ENCODE measurements at regions not wholly inside any gene's neighbourhood (a gene's known extent, or its start where the extent isn't known, plus 50 kb on each side); places are given as distances from the start of the nearest gene placed in this dataset.

- DNase-seq (ENCODE audit: low read depth) = no peak
Measured at GRCh38 chr3:26525013-26525412, 97.6 kb upstream of the LRRC3B start.

- DNase-seq (ENCODE audit: low read depth) = no peak
Measured at GRCh38 chr3:26535151-26535550, 87.4 kb upstream of the LRRC3B start.

- DNase-seq (ENCODE audit: low read depth) = no peak
Measured at GRCh38 chr3:26536955-26537354, 85.6 kb upstream of the LRRC3B start.

- DNase-seq (ENCODE audit: low read depth) = no peak
Measured at GRCh38 chr3:26550413-26550812, 72.2 kb upstream of the LRRC3B start.

GRCh38 chr3:26556637-26557036, 65.9 kb upstream of the LRRC3B start:
- DNase-seq (ENCODE audit: low read depth) = no peak

- DNase-seq (ENCODE audit: low read depth) = no peak
Measured at GRCh38 chr3:26558257-26558656, 64.3 kb upstream of the LRRC3B start.

- DNase-seq (ENCODE audit: low read depth) = no peak
Measured at GRCh38 chr3:26559227-26559626, 63.3 kb upstream of the LRRC3B start.

GRCh38 chr3:26560081-26560480, 62.5 kb upstream of the LRRC3B start:
- DNase-seq (ENCODE audit: low read depth) = no peak

- DNase-seq (ENCODE audit: low read depth) = no peak
Measured at GRCh38 chr3:26562021-26562768, 60.4 kb upstream of the LRRC3B start.
